Adipocyte (in vitro differentiated cells): ENCODE measurements at regions not wholly inside any gene's neighbourhood (a gene's known extent, or its start where the extent isn't known, plus 50 kb on each side); places are given as distances from the start of the nearest gene placed in this dataset.
"Not testable (repeated sequence)": the region's sequence is repeated elsewhere in the genome, so short reads cannot be mapped to it uniquely, and the experiment has no call there.

Source experiments
- DNase-seq: peaks from one replicate; pipeline ENCODE4 v3.0.0-alpha.2; 2015; ENCODE audit warnings: low read depth
- H3K27me3 ChIP-seq: replicated peaks from 2 replicates; pipeline ENCODE4 v1.7.0; 2013; ENCODE audit warnings: mild to moderate bottlenecking, low read length, moderate library complexity; ENCODE audit not compliant: control insufficient read depth, insufficient read depth
- H3K36me3 ChIP-seq: 2 replicates; pipeline ENCODE4 v1.7.0; 2013; ENCODE audit warnings: low read length, mild to moderate bottlenecking, moderate library complexity; ENCODE audit not compliant: control insufficient read depth, insufficient read depth, severe bottlenecking
- H3K4me1 ChIP-seq: 2 replicates; pipeline ENCODE4 v1.7.0; 2013; ENCODE audit warnings: mild to moderate bottlenecking, low read length, moderate library complexity; ENCODE audit not compliant: control insufficient read depth, insufficient read depth
- H3K4me3 ChIP-seq: 2 replicates; pipeline ENCODE4 v1.7.0; 2013; ENCODE audit warnings: mild to moderate bottlenecking, low read length, moderate library complexity
- H3K9ac ChIP-seq: 2 replicates; pipeline ENCODE4 v1.7.0; 2013; ENCODE audit warnings: mild to moderate bottlenecking, low read length, moderate library complexity
- H3K9me3 ChIP-seq: 2 replicates; pipeline ENCODE4 v1.7.0; 2013; ENCODE audit warnings: mild to moderate bottlenecking, low read length, moderate library complexity; ENCODE audit not compliant: control insufficient read depth

DNA sequence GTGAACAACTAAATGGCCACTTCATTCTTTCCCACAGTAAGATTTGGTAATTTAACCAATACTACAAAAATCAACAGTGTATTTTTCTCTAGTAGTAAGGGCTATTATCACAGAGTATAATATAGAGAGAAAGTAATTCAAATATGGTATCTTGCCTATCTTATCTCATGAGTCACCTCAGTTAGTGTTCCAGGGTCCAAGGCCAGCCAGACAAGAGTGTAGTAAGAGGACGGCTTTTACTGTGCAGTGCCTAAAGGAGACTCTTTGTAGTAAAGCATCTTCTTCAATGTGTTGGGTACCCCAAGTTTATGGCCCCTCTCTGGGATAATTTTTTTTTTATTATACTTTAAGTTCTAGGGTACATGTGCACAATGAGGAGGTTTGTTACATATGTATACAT is 607.4 kb downstream of the PKHD1 start:
- Histone ChIP-seq H3K4me1 (no peaks in the 10 kb centered on the region), H3K9me3 (no peaks in the 10 kb centered on the region), H3K36me3 (no peaks in the 10 kb centered on the region), H3K4me3 (no peak overlapping the region), H3K27me3 (peaks cover 4% of the 10 kb centered on the region), H3K9ac (no peak overlapping the region)
- no peak for DNase-seq

DNA sequence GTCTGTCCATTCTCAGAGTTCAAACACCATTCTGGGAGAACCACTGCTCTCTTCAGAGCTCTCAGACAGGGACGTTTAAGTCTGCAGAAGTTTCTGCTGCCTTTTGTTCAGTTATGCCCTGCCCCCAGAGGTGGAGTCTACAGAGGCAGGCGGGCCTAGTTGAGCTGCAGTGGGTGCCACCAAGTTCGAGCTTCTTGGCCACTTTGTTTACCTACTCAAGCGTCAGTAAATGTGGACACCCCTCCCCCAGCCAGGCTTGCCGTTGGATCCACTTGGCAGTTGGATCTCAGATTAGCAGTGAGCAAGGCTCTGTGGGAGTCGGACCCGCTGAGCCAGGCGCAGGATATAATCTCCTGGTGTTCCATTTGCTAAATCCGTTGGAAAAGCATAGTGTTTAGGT is 601.5 kb downstream of the PKHD1 start:
- H3K36me3 ChIP-seq, H3K27me3 ChIP-seq, DNase-seq, H3K9ac ChIP-seq, H3K4me1 ChIP-seq, H3K4me3 ChIP-seq, H3K9me3 ChIP-seq: not testable (repeated sequence)

- Histone ChIP-seq H3K36me3 (no peaks in the 10 kb centered on the region), H3K9ac (no peak overlapping the region)
Observed at GRCh38 chr6:51487937-51488336, 599.5 kb downstream of the PKHD1 start.

DNA sequence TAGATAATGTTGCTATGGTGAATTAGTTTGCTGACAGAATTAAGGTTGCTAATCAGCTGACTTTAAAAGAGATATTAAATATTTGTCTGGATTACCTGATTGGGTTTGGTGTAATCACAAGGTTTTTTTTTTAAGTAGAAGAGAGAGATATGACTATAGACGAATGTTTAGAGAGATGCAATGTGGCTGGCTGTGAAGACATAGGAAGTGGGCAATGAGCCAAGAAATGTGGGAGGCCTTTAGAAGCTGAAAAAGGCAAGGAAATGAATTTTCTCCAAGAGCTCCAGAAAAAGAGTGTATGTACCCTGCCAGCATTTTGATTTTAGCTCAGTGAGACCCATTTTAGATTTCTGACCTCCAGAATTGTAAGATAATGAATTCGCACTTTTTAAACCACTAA is 598.3 kb downstream of the PKHD1 start:
- H3K9ac ChIP-seq = no peak overlapping the region
- no peak overlapping the region for H3K4me3 ChIP-seq
- H3K9me3 ChIP-seq = no peaks in the 10 kb centered on the region
- H3K4me1 ChIP-seq = no peaks in the 10 kb centered on the region
- no peaks in the 10 kb centered on the region for H3K27me3 ChIP-seq
- no peaks in the 10 kb centered on the region for H3K36me3 ChIP-seq
- no peak for DNase-seq

More at GRCh38 chr6:51487937-51488336, 599.5 kb downstream of the PKHD1 start:
- Histone ChIP-seq H3K4me3 (no peak overlapping the region), H3K27me3 (no peaks in the 10 kb centered on the region), H3K9me3 (no peaks in the 10 kb centered on the region), H3K4me1 (no peaks in the 10 kb centered on the region)
- no peak for DNase-seq

DNA sequence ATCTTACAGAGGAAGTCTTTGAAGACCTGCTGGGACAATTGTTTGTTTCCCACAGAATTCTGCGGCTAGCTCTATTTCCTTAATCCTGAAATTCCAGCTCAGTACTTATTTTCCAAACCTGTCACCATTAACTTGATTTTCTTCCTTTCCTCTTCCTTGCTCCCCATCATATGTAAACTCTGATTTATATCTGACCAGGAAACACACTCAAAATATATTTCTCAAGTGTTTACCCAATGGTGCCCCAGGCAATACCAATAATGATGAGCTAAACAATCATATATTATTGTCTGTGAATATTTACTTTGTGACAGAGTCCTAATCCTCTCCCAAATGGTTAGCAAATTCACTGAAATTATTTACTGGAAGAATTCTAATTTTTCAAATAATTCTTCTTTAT is 597.3 kb downstream of the PKHD1 start:
- Histone ChIP-seq H3K27me3 (no peaks in the 10 kb centered on the region), H3K9ac (no peak overlapping the region), H3K4me3 (no peak overlapping the region), H3K4me1 (no peaks in the 10 kb centered on the region), H3K36me3 (no peaks in the 10 kb centered on the region), H3K9me3 (no peaks in the 10 kb centered on the region)
- no peak for DNase-seq

- H3K36me3 ChIP-seq = no peaks in the 10 kb centered on the region
- no peak overlapping the region for H3K4me3 ChIP-seq
- no peak for DNase-seq
- H3K9me3 ChIP-seq = no peaks in the 10 kb centered on the region
- no peaks in the 10 kb centered on the region for H3K4me1 ChIP-seq
- H3K9ac ChIP-seq = no peak overlapping the region
- H3K27me3 ChIP-seq = no peaks in the 10 kb centered on the region
Observed at GRCh38 chr6:51494342-51494741, 593.1 kb downstream of the PKHD1 start.

DNA sequence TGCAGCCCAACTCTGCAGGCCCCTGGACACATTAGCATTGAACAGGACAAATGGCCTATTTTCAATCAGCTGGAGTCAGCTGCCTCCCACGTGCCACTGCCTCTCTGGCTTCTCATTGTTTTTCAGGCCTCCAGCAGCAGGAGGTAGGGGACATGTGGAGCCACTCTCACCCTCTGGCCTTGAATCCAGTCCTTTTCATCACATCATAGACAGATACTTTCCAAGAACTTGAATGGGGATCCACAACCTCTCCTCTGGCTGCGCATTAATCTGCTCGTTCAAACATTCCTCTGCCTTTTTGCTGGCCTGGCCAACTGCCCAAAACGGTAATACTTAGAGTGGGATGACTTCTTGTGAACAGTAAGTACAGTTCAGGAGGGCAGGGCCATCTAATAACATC is 592.3 kb downstream of the PKHD1 start:
- H3K9ac ChIP-seq = no peak overlapping the region
- no peaks in the 10 kb centered on the region for H3K9me3 ChIP-seq
- H3K36me3 ChIP-seq = no peaks in the 10 kb centered on the region
- H3K4me1 ChIP-seq = no peaks in the 10 kb centered on the region
- H3K27me3 ChIP-seq = no peaks in the 10 kb centered on the region
- no peak for DNase-seq
- H3K4me3 ChIP-seq = no peak overlapping the region

- H3K9me3 ChIP-seq = no peaks in the 10 kb centered on the region
- DNase-seq = no peak
- no peaks in the 10 kb centered on the region for H3K36me3 ChIP-seq
Observed at GRCh38 chr6:51495610-51496396, 591.6 kb downstream of the PKHD1 start.

GRCh38 chr6:51502996-51503395 is 584.4 kb downstream of the PKHD1 start:
- Histone ChIP-seq H3K9me3 (no peaks in the 10 kb centered on the region), H3K36me3 (no peaks in the 10 kb centered on the region), H3K4me3 (no peak overlapping the region), H3K9ac (no peak overlapping the region), H3K27me3 (no peaks in the 10 kb centered on the region), H3K4me1 (no peaks in the 10 kb centered on the region)
- DNase-seq = no peak

More at GRCh38 chr6:51495610-51496396, 591.6 kb downstream of the PKHD1 start:
- Histone ChIP-seq H3K27me3 (no peaks in the 10 kb centered on the region), H3K4me1 (no peaks in the 10 kb centered on the region), H3K9ac (no peak overlapping the region), H3K4me3 (no peak overlapping the region)

DNA sequence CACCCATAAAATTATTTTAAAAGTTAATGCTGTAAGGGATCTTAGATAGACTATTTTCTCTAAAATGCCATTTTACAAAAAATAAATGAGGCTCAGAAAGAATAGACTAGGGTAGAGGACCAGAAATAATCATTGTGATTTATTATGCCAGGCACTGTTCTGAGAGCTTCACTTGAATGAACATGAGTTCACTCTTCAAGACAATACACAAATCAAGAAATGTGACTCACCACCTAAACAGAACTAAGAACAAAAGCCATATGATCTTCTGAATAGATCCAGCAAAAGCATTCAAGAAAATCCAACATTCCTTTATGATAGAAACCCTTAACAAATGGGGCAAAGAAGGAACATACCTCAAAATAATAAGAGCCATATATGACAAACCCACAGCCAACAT is 582.0 kb downstream of the PKHD1 start:
- no peaks in the 10 kb centered on the region for H3K9me3 ChIP-seq
- H3K9ac ChIP-seq = no peak overlapping the region
- H3K27me3 ChIP-seq = no peaks in the 10 kb centered on the region
- H3K4me3 ChIP-seq = no peak overlapping the region
- no peak for DNase-seq
- H3K36me3 ChIP-seq = no peaks in the 10 kb centered on the region
- no peaks in the 10 kb centered on the region for H3K4me1 ChIP-seq

GRCh38 chr6:51509597-51509996 is 577.8 kb downstream of the PKHD1 start:
- no peak for DNase-seq

GRCh38 chr6:51511081-51511480 is 576.3 kb downstream of the PKHD1 start:
- Histone ChIP-seq H3K4me1 (no peaks in the 10 kb centered on the region), H3K9me3 (no peaks in the 10 kb centered on the region), H3K9ac (no peak overlapping the region), H3K4me3 (no peak overlapping the region), H3K36me3 (no peaks in the 10 kb centered on the region), H3K27me3 (no peaks in the 10 kb centered on the region)
- no peak for DNase-seq

More at GRCh38 chr6:51509597-51509996, 577.8 kb downstream of the PKHD1 start:
- no peaks in the 10 kb centered on the region for H3K36me3 ChIP-seq
- H3K4me3 ChIP-seq = no peak overlapping the region
- no peak overlapping the region for H3K9ac ChIP-seq
- H3K9me3 ChIP-seq = no peaks in the 10 kb centered on the region
- H3K27me3 ChIP-seq = no peaks in the 10 kb centered on the region
- H3K4me1 ChIP-seq = no peaks in the 10 kb centered on the region
